HepG2 (cell line): ENCODE measurements at regions not wholly inside any gene's neighbourhood (a gene's known extent, or its start where the extent isn't known, plus 50 kb on each side); places are given as distances from the start of the nearest gene placed in this dataset.

ENCODE experiments used
- ATAC-seq: fragments of 200-7000 bp; cut with Tn5 transposase; 3 replicates; pipeline ENCODE4 v1.9.1; 2020; ENCODE audit warnings: mild to moderate bottlenecking, moderate library complexity
- BruUV-seq: library from RNA; stranded (reverse); fragments of 400-500 nt; replicated peaks from 2 replicates; lab custom pipeline; 2021; lab: Mats Ljungman, UMichigan
- CTCF ChIA-PET: fragments of 300-600 bp; formaldehyde crosslinking; extraction: SDS; loops from one replicate; lab custom pipeline; 2021; ENCODE audit warnings: low total read pairs, inconsistent platforms, low intra/inter-chr PET ratio; lab: Yijun Ruan, JAX
- POLR2A ChIA-PET: fragments of 350-600 bp; sonication (Branson Sonifier 250); formaldehyde crosslinking; loops from one replicate; lab custom pipeline; 2020; ENCODE audit warnings: antibody characterized with exemption, inconsistent platforms; lab: Yijun Ruan, JAX
- DNase-seq: peaks from one replicate; pipeline ENCODE4 v3.0.0-alpha.2; 2015; ENCODE audit warnings: low spot score
- FAIRE-seq: peaks from 3 replicates; lab custom pipeline; 2011; peaks lifted over from hg19 to GRCh38; lab: Jason Lieb, UNC
- H2AFZ ChIP-seq: one replicate; pipeline ENCODE4 v1.6.1; 2011; ENCODE audit warnings: low read length, inconsistent platforms
- H3K27ac ChIP-seq: fragments of 300-600 bp; 3 replicates; pipeline ENCODE4 v1.8.0; 2011; ENCODE audit warnings: mixed run types, mild to moderate bottlenecking, mixed read lengths, low read length, inconsistent platforms; ENCODE audit not compliant: insufficient read depth; ENCODE audit errors: extremely low read length
- H3K27me3 ChIP-seq, 2 experiments: fragments of 200-600 bp in 1 of 2; 2 replicates in 1 of 2; 3 replicates in 1 of 2; pipeline versions ENCODE4 v1.6.0 to v1.8.0; 2011; ENCODE audit warnings: low read length in 2 of 2, mild to moderate bottlenecking in 2 of 2, moderate library complexity in 2 of 2, inconsistent platforms in 1 of 2; ENCODE audit not compliant: insufficient read depth in 2 of 2, control insufficient read depth in 1 of 2
- H3K36me3 ChIP-seq, 2 experiments: fragments of 200-600 bp in 1 of 2; replicated peaks in 1 of 2; 2 replicates in 1 of 2; 3 replicates in 1 of 2; pipeline versions ENCODE4 v1.5.1 to v1.8.0; 2011; ENCODE audit warnings: low read length in 2 of 2, inconsistent platforms in 1 of 2; ENCODE audit not compliant: insufficient read depth in 2 of 2, control insufficient read depth in 1 of 2
- H3K4me1 ChIP-seq: 2 replicates; pipeline ENCODE4 v1.5.1; 2012; ENCODE audit warnings: low read length, inconsistent platforms; ENCODE audit not compliant: insufficient read depth
- H3K4me2 ChIP-seq: 2 replicates; pipeline ENCODE4 v1.6.0; 2011; ENCODE audit warnings: low read depth, low read length, inconsistent platforms
- H3K4me3 ChIP-seq, 3 experiments: fragments of 200-600 bp in 1 of 3; sonication (generic), shearing (Covaris generic) in 1 of 3; replicated peaks in 1 of 3; 2 replicates each; pipeline ENCODE4 v1.5.1; 2011 to 2016; ENCODE audit warnings: low read length in 3 of 3, inconsistent platforms in 2 of 3, low read depth in 2 of 3, mild to moderate bottlenecking in 2 of 3, control low read depth in 1 of 3, mixed read lengths in 1 of 3; ENCODE audit not compliant: insufficient read depth in 1 of 3
- H3K79me2 ChIP-seq: one replicate; pipeline ENCODE4 v1.6.1; 2011; ENCODE audit warnings: low read length, inconsistent platforms; ENCODE audit not compliant: insufficient read depth
- H3K9ac ChIP-seq: 2 replicates; pipeline ENCODE4 v1.6.0; 2011; ENCODE audit warnings: mild to moderate bottlenecking, low read depth, low read length, inconsistent platforms; ENCODE audit not compliant: insufficient read depth
- H3K9me3 ChIP-seq: 2 replicates; pipeline ENCODE4 v1.5.1; 2012; ENCODE audit warnings: mild to moderate bottlenecking, low read length
- H4K20me1 ChIP-seq: 2 replicates; pipeline ENCODE4 v1.6.0; 2011; ENCODE audit warnings: inconsistent platforms, mild to moderate bottlenecking, low read length, moderate library complexity; ENCODE audit not compliant: insufficient read depth
- FOXJ3 ChIP-seq: sonication (generic); formaldehyde crosslinking; IDR thresholded peaks from 2 replicates; pipeline ENCODE4 v1.4.0; 2020; ENCODE audit warnings: missing genetic modification reagents, mild to moderate bottlenecking, borderline replicate concordance
- FOXK2 ChIP-seq: fragments of 450-650 bp; IDR thresholded peaks from 2 replicates; pipeline ENCODE4 v1.6.1; 2016
- MED13 ChIP-seq: sonication (generic); formaldehyde crosslinking; IDR thresholded peaks from 2 replicates; pipeline ENCODE4 v1.5.0; 2020; ENCODE audit warnings: missing genetic modification reagents
- RELA ChIP-seq: sonication (generic); formaldehyde crosslinking; IDR thresholded peaks from 2 replicates; pipeline ENCODE4 v1.4.0; 2020; ENCODE audit warnings: missing genetic modification reagents
- SAFB2 ChIP-seq: sonication (generic); formaldehyde crosslinking; IDR thresholded peaks from 2 replicates; pipeline ENCODE4 v1.5.1; 2020; ENCODE audit warnings: missing genetic modification reagents, low read depth, mild to moderate bottlenecking, borderline replicate concordance
- ZNF569 ChIP-seq: sonication (generic); formaldehyde crosslinking; IDR thresholded peaks from 2 replicates; pipeline ENCODE4 v1.5.0; 2020; ENCODE audit warnings: mild to moderate bottlenecking, missing genetic modification reagents, moderate library complexity, borderline replicate concordance
- in situ Hi-C: cut with HindIII; loops from 2 replicates; pipeline ENCODE4 v1.10.0; 2017; ENCODE audit warnings: low pct_unique_long_range_greater_than_20kb; ENCODE audit not compliant: extremely low pct_ligation_motif_present
- intact Hi-C: fragments of 100-400 bp; cut with micrococcal nuclease; formaldehyde crosslinking; loops from one replicate; pipeline ENCODE4 v1.10.0; 2022; ENCODE audit not compliant: unreplicated experiment
- TF ChIP-seq, protein P1 (sequence below): sonication (generic); formaldehyde crosslinking; IDR thresholded peaks from 2 replicates; pipeline ENCODE4 v1.4.0; 2020; ENCODE audit warnings: missing genetic modification reagents, borderline replicate concordance
- TF ChIP-seq, protein P2 (sequence below): sonication (generic); formaldehyde crosslinking; IDR thresholded peaks from 2 replicates; pipeline ENCODE4 v1.4.0; 2020; ENCODE audit warnings: low read depth, mild to moderate bottlenecking, missing genetic modification reagents
- TF ChIP-seq, protein P3 (sequence below): sonication (generic); formaldehyde crosslinking; IDR thresholded peaks from 2 replicates; pipeline ENCODE4 v1.4.0; 2020; ENCODE audit warnings: mild to moderate bottlenecking, missing genetic modification reagents
- TF ChIP-seq, protein P4 (sequence below): sonication (generic); formaldehyde crosslinking; IDR thresholded peaks from 2 replicates; pipeline ENCODE4 v1.9.0; 2021; ENCODE audit warnings: missing genetic modification reagents, borderline replicate concordance
- TF ChIP-seq, protein P5 (sequence below): sonication (generic); formaldehyde crosslinking; IDR thresholded peaks from 2 replicates; pipeline ENCODE4 v1.4.0; 2020; ENCODE audit warnings: missing genetic modification reagents, mild to moderate bottlenecking, borderline replicate concordance
- TF ChIP-seq, protein P6 (sequence below): sonication (generic); formaldehyde crosslinking; IDR thresholded peaks from 2 replicates; pipeline ENCODE4 v1.5.0; 2020; ENCODE audit warnings: missing genetic modification reagents

DNA sequence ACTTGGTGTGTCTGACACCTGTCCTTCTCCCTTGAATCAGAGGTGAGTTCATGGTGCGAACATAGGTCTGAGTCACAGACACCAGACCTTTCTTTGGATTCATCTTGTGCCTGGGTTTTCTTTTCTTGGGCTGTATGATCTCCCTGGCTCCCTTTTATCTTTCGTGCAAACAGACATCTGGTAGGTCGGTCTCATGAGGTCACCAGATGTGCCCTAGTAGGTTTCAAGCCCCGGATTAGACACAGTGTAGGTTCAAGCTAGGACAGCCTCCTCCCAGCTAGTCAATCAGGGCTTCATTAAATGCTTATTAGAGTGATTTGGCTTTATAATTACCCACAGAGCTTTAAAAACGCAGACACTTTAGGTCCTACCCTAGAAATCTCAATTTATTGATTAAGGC, 106.0 kb upstream of the MYO10 start (continued):
- TF ChIP-seq, protein P1, sequence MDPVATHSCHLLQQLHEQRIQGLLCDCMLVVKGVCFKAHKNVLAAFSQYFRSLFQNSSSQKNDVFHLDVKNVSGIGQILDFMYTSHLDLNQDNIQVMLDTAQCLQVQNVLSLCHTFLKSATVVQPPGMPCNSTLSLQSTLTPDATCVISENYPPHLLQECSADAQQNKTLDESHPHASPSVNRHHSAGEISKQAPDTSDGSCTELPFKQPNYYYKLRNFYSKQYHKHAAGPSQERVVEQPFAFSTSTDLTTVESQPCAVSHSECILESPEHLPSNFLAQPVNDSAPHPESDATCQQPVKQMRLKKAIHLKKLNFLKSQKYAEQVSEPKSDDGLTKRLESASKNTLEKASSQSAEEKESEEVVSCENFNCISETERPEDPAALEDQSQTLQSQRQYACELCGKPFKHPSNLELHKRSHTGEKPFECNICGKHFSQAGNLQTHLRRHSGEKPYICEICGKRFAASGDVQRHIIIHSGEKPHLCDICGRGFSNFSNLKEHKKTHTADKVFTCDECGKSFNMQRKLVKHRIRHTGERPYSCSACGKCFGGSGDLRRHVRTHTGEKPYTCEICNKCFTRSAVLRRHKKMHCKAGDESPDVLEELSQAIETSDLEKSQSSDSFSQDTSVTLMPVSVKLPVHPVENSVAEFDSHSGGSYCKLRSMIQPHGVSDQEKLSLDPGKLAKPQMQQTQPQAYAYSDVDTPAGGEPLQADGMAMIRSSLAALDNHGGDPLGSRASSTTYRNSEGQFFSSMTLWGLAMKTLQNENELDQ (CRISPR knock-in tag): no peak
- TF ChIP-seq MED13 (CRISPR knock-in tag): no peak
- no peak for TF ChIP-seq SAFB2 (CRISPR knock-in tag)
- TF ChIP-seq, protein P2, sequence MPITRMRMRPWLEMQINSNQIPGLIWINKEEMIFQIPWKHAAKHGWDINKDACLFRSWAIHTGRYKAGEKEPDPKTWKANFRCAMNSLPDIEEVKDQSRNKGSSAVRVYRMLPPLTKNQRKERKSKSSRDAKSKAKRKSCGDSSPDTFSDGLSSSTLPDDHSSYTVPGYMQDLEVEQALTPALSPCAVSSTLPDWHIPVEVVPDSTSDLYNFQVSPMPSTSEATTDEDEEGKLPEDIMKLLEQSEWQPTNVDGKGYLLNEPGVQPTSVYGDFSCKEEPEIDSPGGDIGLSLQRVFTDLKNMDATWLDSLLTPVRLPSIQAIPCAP (CRISPR knock-in tag): no peak
- TF ChIP-seq RELA (CRISPR knock-in tag): no peak

DNA sequence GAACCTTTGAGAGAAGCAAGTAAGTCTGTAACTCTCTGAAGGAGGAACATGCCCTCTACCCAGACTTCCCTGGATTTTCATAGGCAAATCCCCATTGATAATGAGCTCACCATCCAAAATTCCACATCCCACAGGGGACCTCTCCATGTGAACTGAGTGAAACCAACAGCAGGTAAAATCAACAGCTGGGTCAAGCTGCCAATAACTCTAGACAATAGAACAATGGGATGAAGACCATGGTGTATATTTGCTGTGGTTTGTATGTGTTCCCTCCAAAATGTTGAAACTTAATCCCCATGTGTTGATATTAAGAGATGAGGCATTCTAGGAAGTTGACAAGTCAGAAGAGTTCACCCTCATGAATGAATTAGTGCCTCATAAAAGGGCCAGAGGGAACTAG, 110.2 kb upstream of the MYO10 start:
- in situ Hi-C loops: no loop called here
- Histone ChIP-seq H3K27me3 (no peaks in the 10 kb centered on the region; a peak in 1 of 5 replicates), H3K36me3 (no peaks in the 10 kb centered on the region), H4K20me1 (no peaks in the 10 kb centered on the region), H3K9me3 (no peaks in the 10 kb centered on the region), H3K9ac (no peak overlapping the region), H3K4me1 (no peaks in the 10 kb centered on the region), H3K4me3 (no peak overlapping the region), H2AFZ (no peak overlapping the region), H3K27ac (no peak overlapping the region), H3K4me2 (no peak overlapping the region), H3K79me2 (no peaks in the 10 kb centered on the region)
- intact Hi-C loops: no loop called here
- no TSS peak for BruUV-seq
- DNase-seq (no peak), FAIRE-seq (no peak), ATAC-seq (no peak)
- ChIA-PET CTCF (no interaction called here), POLR2A (no interaction called here)
- TF ChIP-seq ZNF569 (CRISPR knock-in tag): no peak
- TF ChIP-seq, protein P3, sequence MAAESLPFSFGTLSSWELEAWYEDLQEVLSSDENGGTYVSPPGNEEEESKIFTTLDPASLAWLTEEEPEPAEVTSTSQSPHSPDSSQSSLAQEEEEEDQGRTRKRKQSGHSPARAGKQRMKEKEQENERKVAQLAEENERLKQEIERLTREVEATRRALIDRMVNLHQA (CRISPR knock-in tag): no peak
- no peak for TF ChIP-seq FOXJ3
- TF ChIP-seq, protein P4, sequence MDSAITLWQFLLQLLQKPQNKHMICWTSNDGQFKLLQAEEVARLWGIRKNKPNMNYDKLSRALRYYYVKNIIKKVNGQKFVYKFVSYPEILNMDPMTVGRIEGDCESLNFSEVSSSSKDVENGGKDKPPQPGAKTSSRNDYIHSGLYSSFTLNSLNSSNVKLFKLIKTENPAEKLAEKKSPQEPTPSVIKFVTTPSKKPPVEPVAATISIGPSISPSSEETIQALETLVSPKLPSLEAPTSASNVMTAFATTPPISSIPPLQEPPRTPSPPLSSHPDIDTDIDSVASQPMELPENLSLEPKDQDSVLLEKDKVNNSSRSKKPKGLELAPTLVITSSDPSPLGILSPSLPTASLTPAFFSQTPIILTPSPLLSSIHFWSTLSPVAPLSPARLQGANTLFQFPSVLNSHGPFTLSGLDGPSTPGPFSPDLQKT (CRISPR knock-in tag): no peak
- TF ChIP-seq, protein P5, sequence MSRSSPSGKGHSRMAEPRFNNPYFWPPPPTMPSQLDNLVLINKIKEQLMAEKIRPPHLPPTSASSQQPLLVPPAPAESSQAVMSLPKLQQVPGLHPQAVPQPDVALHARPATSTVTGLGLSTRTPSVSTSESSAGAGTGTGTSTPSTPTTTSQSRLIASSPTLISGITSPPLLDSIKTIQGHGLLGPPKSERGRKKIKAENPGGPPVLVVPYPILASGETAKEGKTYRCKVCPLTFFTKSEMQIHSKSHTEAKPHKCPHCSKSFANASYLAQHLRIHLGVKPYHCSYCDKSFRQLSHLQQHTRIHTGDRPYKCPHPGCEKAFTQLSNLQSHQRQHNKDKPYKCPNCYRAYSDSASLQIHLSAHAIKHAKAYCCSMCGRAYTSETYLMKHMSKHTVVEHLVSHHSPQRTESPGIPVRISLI (CRISPR knock-in tag): no peak
- TF ChIP-seq, protein P6, sequence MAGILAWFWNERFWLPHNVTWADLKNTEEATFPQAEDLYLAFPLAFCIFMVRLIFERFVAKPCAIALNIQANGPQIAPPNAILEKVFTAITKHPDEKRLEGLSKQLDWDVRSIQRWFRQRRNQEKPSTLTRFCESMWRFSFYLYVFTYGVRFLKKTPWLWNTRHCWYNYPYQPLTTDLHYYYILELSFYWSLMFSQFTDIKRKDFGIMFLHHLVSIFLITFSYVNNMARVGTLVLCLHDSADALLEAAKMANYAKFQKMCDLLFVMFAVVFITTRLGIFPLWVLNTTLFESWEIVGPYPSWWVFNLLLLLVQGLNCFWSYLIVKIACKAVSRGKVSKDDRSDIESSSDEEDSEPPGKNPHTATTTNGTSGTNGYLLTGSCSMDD (CRISPR knock-in tag): no peak
- TF ChIP-seq FOXK2: no peak
